Nephron (organoid): ENCODE measurements at regions not wholly inside any gene's neighbourhood (a gene's known extent, or its start where the extent isn't known, plus 50 kb on each side); places are given as distances from the start of the nearest gene placed in this dataset.

Source experiments
- H3K27ac Mint-ChIP-seq, 3 experiments: 2 replicates each; pipeline ENCODE4 v1.8.0; 2020; ENCODE audit warnings: mixed read lengths in 3 of 3, mild to moderate bottlenecking in 2 of 3, moderate library complexity in 1 of 3
- H3K27me3 Mint-ChIP-seq: 2 replicates; pipeline ENCODE4 v1.8.0; 2021; ENCODE audit warnings: low read depth, mild to moderate bottlenecking, moderate library complexity, mixed read lengths
- H3K36me3 Mint-ChIP-seq: 2 replicates; pipeline ENCODE4 v1.8.0; 2020; ENCODE audit warnings: low read depth, mixed read lengths
- H3K4me1 Mint-ChIP-seq: 2 replicates; pipeline ENCODE4 v1.8.0; 2020; ENCODE audit warnings: mixed read lengths
- H3K4me3 Mint-ChIP-seq, 3 experiments: 2 replicates each; pipeline ENCODE4 v1.8.0; 2020; ENCODE audit warnings: mild to moderate bottlenecking in 3 of 3, mixed read lengths in 3 of 3, moderate library complexity in 2 of 3
- H3K9me3 Mint-ChIP-seq: 2 replicates; pipeline ENCODE4 v1.8.0; 2020; ENCODE audit warnings: mixed read lengths
- TF ChIP-seq, protein P1 (sequence below), 3 experiments: fragments of 200-600 bp; sonication (generic); IDR thresholded peaks; one replicate each; pipeline ENCODE4 v1.5.0; 2021; ENCODE audit warnings: antibody characterized with exemption in 3 of 3; ENCODE audit not compliant: unreplicated experiment in 3 of 3

- no peaks in the 10 kb centered on the region for H3K36me3 Mint-ChIP-seq
- H3K4me1 Mint-ChIP-seq: no peaks in the 10 kb centered on the region
- H3K9me3 Mint-ChIP-seq: no peaks in the 10 kb centered on the region
- no peaks in the 10 kb centered on the region for H3K27me3 Mint-ChIP-seq
- TF ChIP-seq, protein P1, sequence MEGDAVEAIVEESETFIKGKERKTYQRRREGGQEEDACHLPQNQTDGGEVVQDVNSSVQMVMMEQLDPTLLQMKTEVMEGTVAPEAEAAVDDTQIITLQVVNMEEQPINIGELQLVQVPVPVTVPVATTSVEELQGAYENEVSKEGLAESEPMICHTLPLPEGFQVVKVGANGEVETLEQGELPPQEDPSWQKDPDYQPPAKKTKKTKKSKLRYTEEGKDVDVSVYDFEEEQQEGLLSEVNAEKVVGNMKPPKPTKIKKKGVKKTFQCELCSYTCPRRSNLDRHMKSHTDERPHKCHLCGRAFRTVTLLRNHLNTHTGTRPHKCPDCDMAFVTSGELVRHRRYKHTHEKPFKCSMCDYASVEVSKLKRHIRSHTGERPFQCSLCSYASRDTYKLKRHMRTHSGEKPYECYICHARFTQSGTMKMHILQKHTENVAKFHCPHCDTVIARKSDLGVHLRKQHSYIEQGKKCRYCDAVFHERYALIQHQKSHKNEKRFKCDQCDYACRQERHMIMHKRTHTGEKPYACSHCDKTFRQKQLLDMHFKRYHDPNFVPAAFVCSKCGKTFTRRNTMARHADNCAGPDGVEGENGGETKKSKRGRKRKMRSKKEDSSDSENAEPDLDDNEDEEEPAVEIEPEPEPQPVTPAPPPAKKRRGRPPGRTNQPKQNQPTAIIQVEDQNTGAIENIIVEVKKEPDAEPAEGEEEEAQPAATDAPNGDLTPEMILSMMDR (IDR thresholded peaks at IDR 0.05; ENCODE audit: unreplicated experiment in 3 of 3): no peak
- H3K27ac Mint-ChIP-seq: no peak overlapping the region
- H3K4me3 Mint-ChIP-seq: no peak overlapping the region
Measured at GRCh38 chr2:53148221-53148620, 619.4 kb upstream of the CHAC2 start.

DNA sequence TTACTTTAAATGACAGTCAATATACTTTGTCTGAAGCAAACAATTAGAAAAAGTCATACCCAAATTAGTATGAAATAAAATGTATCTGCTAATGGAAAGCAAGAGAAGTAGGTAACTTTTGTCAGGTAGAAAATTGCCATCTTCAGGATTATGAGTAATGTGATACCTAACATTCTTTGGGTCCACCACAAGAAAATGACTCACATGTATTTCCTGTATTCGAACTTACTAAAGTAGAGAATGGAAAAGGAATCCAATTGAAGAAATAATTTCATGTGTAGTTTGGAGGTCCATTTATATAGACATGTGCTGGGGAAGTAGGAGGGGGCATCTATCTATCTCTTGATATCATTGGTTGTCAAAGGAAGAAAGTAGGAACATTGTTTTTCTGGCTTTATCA, 636.2 kb upstream of the CHAC2 start:
- Mint-ChIP-seq H3K9me3 (no peaks in the 10 kb centered on the region), H3K4me1 (no peaks in the 10 kb centered on the region)

DNA sequence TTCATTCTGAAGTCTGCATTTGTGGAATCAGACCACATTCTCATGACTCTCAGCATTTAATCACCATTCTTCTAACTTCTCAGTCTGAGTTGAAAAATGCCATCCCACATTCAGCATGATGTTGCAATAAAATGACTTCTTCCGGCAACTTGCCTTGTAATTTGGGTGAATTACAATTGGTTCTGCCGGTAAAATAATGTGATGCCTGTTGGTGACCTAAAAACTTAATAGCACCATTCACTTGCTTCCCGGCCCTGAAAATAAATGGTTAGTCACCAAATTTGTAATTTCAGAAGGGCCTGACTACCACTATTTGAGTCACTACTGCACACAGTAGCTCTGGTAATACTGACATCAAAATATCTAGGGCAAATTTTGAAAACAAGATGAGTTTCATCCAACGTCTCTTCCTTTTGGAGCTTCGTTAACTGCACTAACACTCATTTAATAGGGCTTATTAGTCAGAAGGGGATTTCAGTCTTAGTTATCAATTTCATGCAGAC, 637.1 kb upstream of the CHAC2 start:
- Mint-ChIP-seq H3K27me3 (peaks cover 4% of the 10 kb centered on the region), H3K36me3 (no peaks in the 10 kb centered on the region), H3K27ac (no peak overlapping the region), H3K4me1 (no peaks in the 10 kb centered on the region), H3K4me3 (no peak overlapping the region), H3K9me3 (peaks cover 3% of the 10 kb centered on the region)
- TF ChIP-seq, protein P1 (IDR thresholded peaks at IDR 0.05; ENCODE audit: unreplicated experiment in 3 of 3): no peak

More for the DNA sequence above, 636.2 kb upstream of the CHAC2 start:
- H3K36me3 Mint-ChIP-seq: no peaks in the 10 kb centered on the region
- no peak overlapping the region for H3K4me3 Mint-ChIP-seq
- no peak overlapping the region for H3K27ac Mint-ChIP-seq
- TF ChIP-seq, protein P1 (IDR thresholded peaks at IDR 0.05; ENCODE audit: unreplicated experiment in 3 of 3): no peak
- H3K27me3 Mint-ChIP-seq: peaks cover 4% of the 10 kb centered on the region

DNA sequence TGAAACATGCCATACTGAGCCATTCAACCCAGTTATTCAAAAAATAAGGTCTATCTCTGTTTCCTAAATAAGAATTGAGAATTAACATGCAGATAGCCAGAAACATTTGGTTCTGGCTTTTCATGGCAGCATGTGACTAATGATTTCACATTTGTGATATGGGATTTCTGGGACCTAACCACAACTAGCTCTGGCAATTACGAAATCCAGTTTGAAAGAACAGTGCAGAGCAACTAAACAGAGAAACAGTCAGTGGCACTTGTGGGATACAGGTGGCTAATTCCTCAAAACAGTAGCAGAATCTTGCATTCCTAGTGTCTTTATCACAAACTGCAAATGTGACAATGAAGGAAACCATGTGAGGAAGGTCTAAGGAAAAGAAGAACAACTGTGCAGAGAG, 637.8 kb upstream of the CHAC2 start:
- H3K9me3 Mint-ChIP-seq: peaks cover 3% of the 10 kb centered on the region
- TF ChIP-seq, protein P1 (IDR thresholded peaks at IDR 0.05; ENCODE audit: unreplicated experiment in 3 of 3): no peak
- no peaks in the 10 kb centered on the region for H3K4me1 Mint-ChIP-seq
- no peaks in the 10 kb centered on the region for H3K36me3 Mint-ChIP-seq
- no peak overlapping the region for H3K4me3 Mint-ChIP-seq
- peaks cover 4% of the 10 kb centered on the region for H3K27me3 Mint-ChIP-seq
- H3K27ac Mint-ChIP-seq: no peak overlapping the region

GRCh38 chr2:53127061-53127650, 640.4 kb upstream of the CHAC2 start:
- Mint-ChIP-seq H3K9me3 (peaks cover 3% of the 10 kb centered on the region), H3K4me3 (no peak overlapping the region), H3K4me1 (no peaks in the 10 kb centered on the region), H3K36me3 (no peaks in the 10 kb centered on the region), H3K27me3 (peaks cover 4% of the 10 kb centered on the region), H3K27ac (no peak overlapping the region)
- TF ChIP-seq, protein P1 (IDR thresholded peaks at IDR 0.05; ENCODE audit: unreplicated experiment in 3 of 3): no peak

GRCh38 chr2:53114991-53115390, 652.6 kb upstream of the CHAC2 start:
- peaks cover 6% of the 10 kb centered on the region for H3K9me3 Mint-ChIP-seq
- H3K4me3 Mint-ChIP-seq: no peak overlapping the region
- H3K27me3 Mint-ChIP-seq: no peaks in the 10 kb centered on the region
- no peaks in the 10 kb centered on the region for H3K4me1 Mint-ChIP-seq
- TF ChIP-seq, protein P1 (IDR thresholded peaks at IDR 0.05; ENCODE audit: unreplicated experiment in 3 of 3): no peak
- H3K27ac Mint-ChIP-seq: no peak overlapping the region
- no peaks in the 10 kb centered on the region for H3K36me3 Mint-ChIP-seq
